ENCODE measurements at regions not wholly inside any gene's neighbourhood (a gene's known extent, or its start where the extent isn't known, plus 50 kb on each side); places are given as distances from the start of the nearest gene placed in this dataset.

- DNase-seq, result no peak
- WGBS, 2 donors, result 73 to 75% methylated on average over 3 of the region's 3 CpGs
- intact Hi-C loops (cut with DNase I; ENCODE audit: low total_unique reads), result no loop called here
- Histone ChIP-seq H3K4me3 (no peak overlapping the region), H3K9me3 (no peaks in the 10 kb centered on the region), H3K27me3 (no peaks in the 10 kb centered on the region), H3K36me3 (ENCODE audit: low read depth, missing control alignments) (no peaks in the 10 kb centered on the region), H3K4me1 (no peaks in the 10 kb centered on the region), H3K27ac (no peak overlapping the region)
- TF ChIP-seq POLR2A (IDR thresholded peaks at IDR 0.05), result no peak
- TF ChIP-seq CTCF (IDR thresholded peaks at IDR 0.05), result no peak
Observed at GRCh38 chr7:46485481-46486065, 564.5 kb upstream of the IGFBP3 start.

GRCh38 chr7:46484906-46485305 lies 563.8 kb upstream of the IGFBP3 start:
- TF ChIP-seq CTCF (IDR thresholded peaks at IDR 0.05) (no peak), POLR2A (IDR thresholded peaks at IDR 0.05) (no peak)

GRCh38 chr7:46480619-46481018 lies 559.5 kb upstream of the IGFBP3 start:
- intact Hi-C loops (cut with DNase I; ENCODE audit: low total_unique reads), result no loop called here
- no peak for DNase-seq
- H3K27ac ChIP-seq, result no peak overlapping the region
- H3K4me1 ChIP-seq, result no peaks in the 10 kb centered on the region
- 57 to 60% methylated on average over 2 of the region's 2 CpGs for WGBS, 2 donors
- no peak for TF ChIP-seq POLR2A (IDR thresholded peaks at IDR 0.05)
- TF ChIP-seq CTCF (IDR thresholded peaks at IDR 0.05), result no peak
- H3K27me3 ChIP-seq, result no peaks in the 10 kb centered on the region
- no peak overlapping the region for H3K4me3 ChIP-seq
- H3K36me3 ChIP-seq (ENCODE audit: low read depth, missing control alignments), result no peaks in the 10 kb centered on the region
- H3K9me3 ChIP-seq, result no peaks in the 10 kb centered on the region

More at GRCh38 chr7:46484906-46485305, 563.8 kb upstream of the IGFBP3 start:
- no peaks in the 10 kb centered on the region for H3K9me3 ChIP-seq
- H3K27ac ChIP-seq, result no peak overlapping the region
- no peak overlapping the region for H3K4me3 ChIP-seq
- no peak for DNase-seq
- no peaks in the 10 kb centered on the region for H3K27me3 ChIP-seq
- WGBS, 2 donors, result 77 to 85% methylated on average over 3 of the region's 3 CpGs
- intact Hi-C loops (cut with DNase I; ENCODE audit: low total_unique reads), result no loop called here
- H3K4me1 ChIP-seq, result no peaks in the 10 kb centered on the region
- no peaks in the 10 kb centered on the region for H3K36me3 ChIP-seq (ENCODE audit: low read depth, missing control alignments)

GRCh38 chr7:46479680-46480079 lies 558.6 kb upstream of the IGFBP3 start:
- WGBS, 2 donors, result 95 to 96% methylated on average over 4 of the region's 4 CpGs
- intact Hi-C loops (cut with DNase I; ENCODE audit: low total_unique reads), result no loop called here

More at GRCh38 chr7:46479680-46480079, 558.6 kb upstream of the IGFBP3 start:
- no peak for TF ChIP-seq POLR2A (IDR thresholded peaks at IDR 0.05)
- no peak for TF ChIP-seq CTCF (IDR thresholded peaks at IDR 0.05)
- H3K27ac ChIP-seq, result no peak overlapping the region
- H3K36me3 ChIP-seq (ENCODE audit: low read depth, missing control alignments), result no peaks in the 10 kb centered on the region
- H3K9me3 ChIP-seq, result no peaks in the 10 kb centered on the region
- H3K4me1 ChIP-seq, result no peaks in the 10 kb centered on the region
- no peaks in the 10 kb centered on the region for H3K27me3 ChIP-seq
- no peak overlapping the region for H3K4me3 ChIP-seq
- DNase-seq, result no peak
